ENCODE measurements at regions not wholly inside any gene's neighbourhood (a gene's known extent, or its start where the extent isn't known, plus 50 kb on each side); places are given as distances from the start of the nearest gene placed in this dataset.
"Not testable (repeated sequence)": the region's sequence is repeated elsewhere in the genome, so short reads cannot be mapped to it uniquely, and the experiment has no call there.

DNA sequence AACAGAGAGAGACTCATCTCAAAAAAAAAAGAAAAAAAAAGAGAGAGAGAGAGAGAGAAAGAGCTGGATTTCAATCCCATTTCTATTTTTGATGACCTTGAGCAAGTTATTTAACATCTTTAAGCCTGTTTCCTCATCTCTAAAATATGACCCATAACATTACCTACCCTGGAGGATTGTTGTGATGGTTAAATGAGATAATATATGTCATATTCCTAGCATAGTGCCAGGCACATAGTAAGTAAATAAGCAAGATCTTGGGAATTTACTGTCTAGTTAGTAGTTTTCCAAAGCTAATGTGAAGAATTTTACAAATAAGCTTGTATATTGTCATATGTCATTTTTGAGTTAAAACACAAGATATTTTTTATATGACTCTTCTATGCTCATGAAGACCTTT is 236.5 kb downstream of the PHLDA1 start:
- DNase-seq (ENCODE audit: low read depth), result no peak

DNA sequence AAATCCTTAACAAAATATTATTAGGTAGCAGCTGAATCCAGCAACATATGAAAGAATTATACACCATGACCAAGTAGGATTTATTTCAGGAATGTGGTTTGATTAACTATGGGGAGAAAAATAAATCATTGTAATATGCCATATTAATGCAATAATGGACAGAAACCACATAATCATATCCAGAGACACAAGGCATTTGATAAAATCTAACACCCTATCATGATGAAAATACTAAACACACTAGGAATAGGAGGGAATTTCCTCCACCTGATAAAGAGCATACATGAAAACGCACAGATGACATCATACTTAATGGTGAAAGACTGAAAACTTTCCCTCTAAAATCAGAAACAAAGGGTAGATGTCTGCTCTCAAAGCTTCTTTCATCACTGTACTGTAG is 238.9 kb downstream of the PHLDA1 start:
- DNase-seq (ENCODE audit: low read depth), result no peak

DNA sequence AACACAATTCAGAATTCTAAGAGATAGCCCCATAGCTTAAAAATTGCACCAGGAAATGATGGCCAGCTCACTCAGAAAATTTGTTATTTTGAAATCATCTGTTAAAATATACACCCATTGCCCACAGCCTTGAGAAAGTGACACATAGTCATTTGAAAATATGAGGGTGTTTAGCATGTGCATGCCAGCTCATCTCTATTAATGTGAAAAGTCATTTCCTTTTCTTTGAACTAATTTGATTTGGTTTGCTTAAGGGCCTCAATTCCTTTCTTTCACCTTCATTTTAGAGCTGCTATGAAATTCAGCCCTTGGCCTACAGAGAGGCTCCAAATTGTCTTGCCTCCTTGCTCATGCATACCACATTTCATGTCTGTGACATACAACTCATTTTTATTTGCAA is 241.4 kb downstream of the PHLDA1 start:
- no peak for DNase-seq (ENCODE audit: low read depth)

DNA sequence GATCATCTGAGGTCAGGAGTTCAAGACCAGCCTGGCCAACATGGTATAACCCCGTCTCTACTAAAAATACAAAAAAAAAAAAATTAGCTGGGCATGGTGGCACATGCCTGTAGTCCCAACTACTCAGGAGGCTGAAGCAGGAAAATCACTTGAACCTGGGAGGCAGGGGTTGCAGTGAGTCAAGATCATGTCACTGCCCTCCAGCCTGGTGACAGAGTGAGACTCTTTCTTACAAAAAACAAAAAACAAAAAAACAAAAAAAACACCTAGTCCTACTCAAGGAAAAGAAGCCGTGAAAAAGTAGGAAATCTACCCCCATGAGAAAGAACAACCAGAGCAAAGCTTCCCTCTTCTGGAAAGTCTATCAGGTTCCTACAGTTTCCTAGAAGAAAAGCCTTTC is 244.4 kb downstream of the PHLDA1 start:
- not testable (repeated sequence) for DNase-seq (ENCODE audit: low read depth)

DNA sequence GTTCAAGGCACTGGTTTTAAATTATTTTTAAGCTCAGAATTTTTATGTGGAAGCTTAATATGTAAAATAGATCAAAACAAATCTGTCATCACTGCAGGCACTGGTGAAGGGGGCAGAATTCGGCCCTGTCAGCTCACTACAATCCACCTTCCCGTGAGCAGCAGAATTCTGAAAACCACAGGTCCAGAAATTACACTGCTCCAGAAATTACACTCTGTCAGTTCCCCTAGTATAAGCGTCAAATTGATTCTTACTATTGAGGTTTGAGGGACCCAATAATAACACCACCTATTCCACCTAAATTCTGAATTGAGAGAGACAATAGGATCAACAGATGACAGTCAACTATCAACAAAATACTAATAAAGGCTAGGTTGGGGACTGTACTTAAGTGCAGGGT is 245.5 kb downstream of the PHLDA1 start:
- no peak for DNase-seq (ENCODE audit: low read depth)

DNA sequence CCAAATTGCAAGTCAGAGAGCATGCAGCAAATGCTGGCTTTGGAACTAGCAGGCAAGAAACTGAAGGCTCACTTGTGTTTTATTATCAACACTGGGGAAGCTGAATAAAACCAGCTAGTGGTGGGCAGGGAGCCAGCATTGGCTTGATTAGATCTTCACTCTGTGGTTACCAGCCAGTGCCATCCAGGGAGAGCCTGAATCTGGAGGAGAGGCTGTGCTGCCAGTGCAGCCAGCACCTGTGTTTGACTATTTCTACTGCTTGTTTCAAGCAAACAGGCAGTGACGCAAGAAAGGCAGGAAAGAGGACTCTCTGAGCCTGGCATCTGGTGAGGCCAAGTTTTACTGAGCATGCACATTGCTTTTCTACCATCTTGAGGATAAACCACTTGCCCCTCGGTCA is 247.0 kb downstream of the PHLDA1 start:
- no peak for DNase-seq (ENCODE audit: low read depth)

DNA sequence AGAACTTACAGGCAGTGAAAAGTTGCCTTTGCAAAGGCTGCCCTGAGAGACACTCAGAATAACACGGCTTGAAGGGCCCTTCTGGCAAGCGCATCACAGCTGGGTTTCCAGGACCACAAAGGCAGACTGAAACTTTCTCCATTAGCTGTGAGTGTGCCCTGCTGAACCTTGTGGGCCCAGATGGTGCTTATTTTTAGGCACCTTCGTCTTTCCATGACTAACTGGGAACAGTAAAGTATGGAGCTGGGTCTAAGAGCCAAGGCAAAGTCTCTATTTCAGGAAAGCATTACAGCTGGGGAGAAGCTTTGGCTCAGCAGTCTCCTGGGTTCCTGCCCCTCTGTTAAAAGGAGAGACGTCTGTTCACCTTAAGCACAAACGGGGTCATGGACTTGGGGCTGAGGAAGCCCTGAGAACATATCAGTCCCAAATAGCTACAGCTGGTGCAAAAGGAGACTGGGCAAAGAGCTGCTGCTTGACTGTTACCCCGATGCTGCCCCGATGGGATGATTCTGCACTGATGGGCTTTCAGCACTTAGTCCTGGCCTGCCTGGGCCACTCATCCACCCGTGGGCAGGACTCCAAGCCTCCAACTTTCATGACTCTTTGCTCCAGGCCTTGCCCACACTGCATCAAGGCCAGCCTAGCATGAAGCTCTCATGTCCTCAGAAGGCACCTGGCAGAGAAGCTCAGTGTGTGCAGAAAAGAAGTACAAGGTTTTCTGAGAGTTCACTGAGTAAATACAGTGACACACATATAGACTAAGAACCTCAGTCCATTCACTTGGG is 248.3 kb downstream of the PHLDA1 start:
- DNase-seq (ENCODE audit: low read depth), result no peak

DNA sequence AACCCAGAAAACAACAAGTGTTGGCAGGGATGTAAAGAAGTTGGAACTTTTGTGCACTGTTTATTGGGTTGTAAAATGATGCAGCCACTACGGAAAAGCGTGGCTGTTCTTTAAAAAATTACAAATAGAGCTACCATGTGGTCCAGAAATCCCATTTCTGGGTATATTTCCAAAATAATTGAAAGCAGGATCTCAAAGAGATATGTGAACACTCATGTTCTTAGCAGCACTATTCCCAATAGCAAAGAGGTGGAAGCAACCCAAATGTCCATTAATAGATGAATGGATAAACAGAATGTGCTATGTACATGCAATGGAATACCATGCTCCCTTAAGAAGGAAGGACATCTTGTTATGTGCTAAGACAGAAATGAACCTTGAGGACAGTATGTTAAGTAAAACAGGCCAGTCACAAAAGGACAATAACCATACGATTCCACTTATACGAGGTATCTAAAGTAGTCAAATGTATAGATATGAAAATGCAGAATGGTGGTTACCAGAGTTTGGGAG is 249.5 kb downstream of the PHLDA1 start:
- DNase-seq (ENCODE audit: low read depth), result no peak

DNA sequence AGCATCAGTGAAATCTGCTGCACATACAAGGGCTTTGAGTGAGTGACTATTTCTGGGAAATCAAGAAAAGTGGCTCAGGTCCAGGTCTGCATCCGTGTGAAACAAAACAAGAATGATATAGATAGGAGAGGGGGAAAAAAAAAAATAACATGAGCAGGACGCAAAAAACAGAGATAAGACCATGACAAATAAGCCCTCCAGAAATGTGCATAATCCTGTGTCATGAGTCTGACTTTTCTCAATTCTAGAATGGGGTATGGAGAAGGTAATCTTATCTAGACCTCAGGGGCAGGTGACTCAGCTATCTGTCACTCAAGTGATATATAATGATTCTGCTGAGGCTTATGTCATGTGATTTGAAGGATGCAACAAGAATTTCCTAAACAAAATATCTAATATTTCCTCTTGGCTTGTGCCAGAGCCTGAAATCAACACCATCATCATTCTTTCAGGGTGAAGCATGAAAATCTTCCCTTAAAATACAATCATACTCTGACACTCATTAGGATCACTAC is 250.0 kb downstream of the PHLDA1 start:
- DNase-seq (ENCODE audit: low read depth), result no peak

DNA sequence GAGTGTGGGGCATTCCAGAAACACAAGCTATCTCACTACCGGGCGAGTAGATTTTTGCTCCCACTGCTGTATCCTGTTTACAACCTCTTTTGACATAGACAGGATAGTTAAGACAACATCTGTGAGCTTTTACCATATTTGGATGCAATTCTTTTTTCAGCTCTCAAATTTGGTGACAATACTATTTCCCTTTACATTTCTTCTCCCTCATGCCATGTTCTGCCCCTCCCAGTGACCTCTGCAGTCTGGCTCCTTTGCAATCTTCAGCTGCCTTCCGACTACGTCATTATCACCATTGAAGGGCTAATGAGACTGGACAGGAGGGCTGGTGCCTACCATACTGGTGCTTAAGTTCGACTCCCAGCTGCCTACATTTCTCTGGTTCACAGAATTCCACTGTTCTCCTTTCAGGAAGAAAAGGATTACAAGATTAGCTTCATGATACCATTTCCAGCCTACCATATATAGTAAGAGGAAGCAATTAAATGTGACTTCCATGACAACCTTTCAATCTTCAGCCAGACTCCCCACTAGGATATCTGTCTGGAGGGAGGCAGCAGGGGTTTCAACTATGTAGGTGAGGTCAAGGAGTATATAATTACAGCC is 251.6 kb downstream of the PHLDA1 start:
- no peak for DNase-seq (ENCODE audit: low read depth)

DNA sequence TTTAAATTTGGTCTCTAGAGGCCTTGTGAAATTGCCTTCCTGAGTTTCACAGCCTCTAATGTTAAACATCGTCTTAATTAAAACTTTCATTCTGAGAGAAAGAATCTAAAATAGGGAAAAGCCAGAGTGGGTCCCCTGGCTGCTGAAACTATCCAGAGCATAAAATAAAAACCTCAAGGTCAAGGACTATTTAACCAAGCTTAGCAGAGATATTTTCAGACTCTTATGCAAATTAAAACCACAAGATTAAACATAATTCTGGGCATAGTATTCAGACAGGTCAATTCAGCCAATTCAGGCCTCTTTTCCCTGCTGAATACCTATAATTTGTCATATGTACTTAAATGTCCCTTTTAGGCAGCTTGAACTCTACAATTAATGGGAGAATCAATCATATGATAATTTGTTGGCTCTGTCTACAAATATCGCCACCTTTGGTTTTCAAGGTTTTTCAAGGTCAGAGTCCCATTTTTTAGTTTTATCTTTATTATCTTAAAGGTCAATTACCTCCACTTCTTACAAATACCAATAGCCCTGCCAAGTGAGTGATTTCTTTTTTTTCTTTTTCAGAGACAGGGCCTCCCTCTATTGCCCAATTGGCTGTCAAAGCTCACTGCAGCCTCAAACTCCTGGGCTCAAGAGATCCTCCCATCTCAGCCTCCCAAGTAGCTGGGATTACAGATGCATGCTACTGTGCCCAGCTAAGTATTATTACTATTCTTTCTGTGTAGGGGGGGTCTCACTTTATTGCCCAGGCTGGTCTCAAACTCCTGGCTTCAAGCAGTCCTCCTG is 257.1 kb downstream of the PHLDA1 start:
- no peak for DNase-seq (ENCODE audit: low read depth)

DNA sequence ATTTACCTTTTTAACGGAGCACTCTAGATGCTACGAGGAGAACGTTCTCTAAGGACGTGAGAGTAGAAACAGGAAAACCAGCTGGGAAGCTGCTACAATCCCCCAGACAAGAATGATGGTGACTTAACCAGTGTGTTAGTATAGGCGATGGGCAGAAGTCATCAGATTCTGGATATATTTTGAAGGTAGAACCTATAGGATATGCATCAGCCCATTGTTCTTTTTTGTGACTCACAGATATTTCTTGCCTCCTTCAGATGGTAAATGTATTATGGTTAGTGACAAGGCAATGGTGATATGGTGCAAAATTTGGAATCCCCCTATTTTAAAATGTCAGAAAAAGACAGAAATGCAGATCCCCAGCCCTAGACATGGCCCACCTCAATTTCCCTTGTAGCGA is 258.2 kb downstream of the PHLDA1 start:
- DNase-seq (ENCODE audit: low read depth), result no peak

DNA sequence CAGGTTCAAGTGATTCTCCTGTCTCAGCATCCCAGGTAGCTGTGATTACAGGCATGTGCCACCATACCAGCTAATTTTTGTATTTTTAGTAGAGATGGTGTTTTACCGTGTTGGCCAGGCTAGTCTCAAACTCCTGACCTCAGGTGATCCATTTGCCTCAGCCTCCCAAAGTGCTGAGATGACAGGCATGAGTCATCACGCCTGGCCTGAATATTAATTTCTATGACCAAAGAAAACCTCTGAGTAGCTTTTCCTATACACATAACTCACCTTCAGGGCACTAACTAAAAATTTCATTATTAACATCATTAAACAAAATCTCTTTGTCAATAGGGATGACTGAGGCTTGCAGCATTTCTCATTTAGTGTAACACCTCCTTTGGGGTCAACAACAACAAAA is 259.6 kb upstream of the KRR1 start:
- no peak for DNase-seq (ENCODE audit: low read depth)

DNA sequence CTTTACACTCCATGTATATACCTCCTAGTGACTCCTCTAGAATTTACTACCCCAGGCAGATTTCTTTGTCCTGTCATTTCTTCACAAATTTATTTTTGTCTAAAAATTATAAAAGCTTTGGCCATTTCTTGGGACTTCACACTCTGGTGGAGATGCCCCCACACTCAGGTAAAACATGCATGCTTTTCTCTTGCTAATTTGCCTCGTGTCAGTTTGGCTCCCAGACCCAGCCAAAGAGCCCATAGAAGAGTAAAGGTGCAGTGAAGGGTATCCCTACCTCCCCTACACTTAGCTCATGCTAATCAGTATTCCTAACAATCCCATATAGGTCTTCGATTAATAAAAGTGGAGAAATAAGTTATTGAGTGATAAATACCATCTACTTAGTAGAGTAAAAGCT is 256.5 kb upstream of the KRR1 start:
- no peak for DNase-seq (ENCODE audit: low read depth)

DNA sequence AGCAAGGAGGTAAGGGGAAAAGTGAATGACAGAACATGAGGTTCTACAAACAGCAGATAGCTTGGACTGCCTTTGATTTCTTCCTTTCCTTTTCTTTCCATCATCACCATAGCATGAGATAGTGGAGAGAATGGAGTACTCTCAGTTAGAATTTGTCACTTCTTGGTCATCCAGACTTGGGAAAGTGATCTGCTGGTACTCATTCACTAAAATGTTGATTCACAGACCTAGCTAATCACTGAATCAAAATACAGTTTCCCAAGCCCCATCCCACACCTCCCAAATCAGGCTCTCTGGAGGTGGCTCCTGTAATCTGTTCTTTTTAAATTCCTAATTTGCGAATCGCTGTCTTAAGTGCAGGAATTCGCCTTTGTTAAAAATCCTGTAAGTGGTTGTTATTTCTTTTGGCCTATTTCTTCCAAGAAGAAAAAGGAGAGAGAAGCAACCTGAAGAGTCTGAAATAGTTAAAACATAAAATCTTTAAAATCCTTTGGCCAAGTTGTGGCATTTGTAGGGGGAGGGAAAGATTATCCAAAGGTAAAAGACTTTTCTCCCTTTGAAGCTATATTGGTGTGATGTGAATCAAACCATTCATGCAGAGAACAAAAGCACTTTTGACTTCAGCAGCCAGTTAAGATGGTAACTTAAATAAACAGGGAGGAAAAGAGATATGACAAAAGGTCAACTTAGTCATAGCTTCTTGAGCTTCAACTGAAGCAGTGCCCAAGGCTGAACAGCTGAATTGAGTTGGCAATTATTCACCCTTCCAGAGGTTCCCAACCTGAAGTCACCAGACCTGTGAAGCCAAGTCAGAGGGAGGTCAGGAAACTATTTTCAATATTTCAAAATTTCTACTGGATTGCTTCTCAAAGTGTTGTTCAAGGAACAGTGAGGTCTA is 255.1 kb upstream of the KRR1 start:
- no peak for DNase-seq (ENCODE audit: low read depth)

DNA sequence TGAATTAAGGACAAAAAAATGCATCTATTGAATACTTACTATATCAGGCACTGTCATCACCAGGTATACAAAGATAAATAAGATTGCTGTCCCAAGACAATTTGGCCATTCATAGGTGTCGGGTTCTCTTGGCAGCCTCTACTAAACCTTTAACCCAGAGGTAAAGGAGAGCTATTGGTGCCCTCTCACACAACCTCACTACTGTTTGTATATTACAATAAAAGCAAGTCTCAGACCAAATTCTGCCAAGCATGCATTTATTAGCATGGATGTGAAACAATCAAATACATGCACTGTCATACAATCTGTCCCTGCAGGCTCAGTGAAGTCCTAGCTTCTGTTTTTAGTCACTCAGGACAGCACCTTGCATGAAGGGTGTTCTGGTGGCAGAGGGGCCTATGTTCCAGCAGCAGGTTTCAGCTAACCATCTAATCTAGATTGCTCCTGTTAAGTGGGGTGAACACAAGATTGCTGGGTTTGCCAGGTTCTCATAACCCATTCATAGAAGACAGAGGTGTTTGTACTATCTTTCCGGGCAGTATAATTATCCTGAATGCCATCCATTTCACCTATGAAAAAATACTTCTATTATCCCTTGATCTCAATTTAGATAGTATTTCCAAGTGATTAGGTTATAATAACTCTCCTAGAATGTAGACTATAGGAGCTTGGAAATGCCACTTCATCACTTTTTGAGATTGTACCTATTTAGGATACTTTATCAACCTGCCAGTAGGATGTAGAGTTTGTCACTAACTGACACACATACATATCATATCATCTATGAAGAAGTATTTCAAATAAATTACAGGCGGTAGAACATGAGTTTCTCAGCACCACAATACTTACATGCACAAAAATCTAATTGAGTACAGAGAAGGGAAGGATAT is 254.0 kb upstream of the KRR1 start:
- no peak for DNase-seq (ENCODE audit: low read depth)

DNA sequence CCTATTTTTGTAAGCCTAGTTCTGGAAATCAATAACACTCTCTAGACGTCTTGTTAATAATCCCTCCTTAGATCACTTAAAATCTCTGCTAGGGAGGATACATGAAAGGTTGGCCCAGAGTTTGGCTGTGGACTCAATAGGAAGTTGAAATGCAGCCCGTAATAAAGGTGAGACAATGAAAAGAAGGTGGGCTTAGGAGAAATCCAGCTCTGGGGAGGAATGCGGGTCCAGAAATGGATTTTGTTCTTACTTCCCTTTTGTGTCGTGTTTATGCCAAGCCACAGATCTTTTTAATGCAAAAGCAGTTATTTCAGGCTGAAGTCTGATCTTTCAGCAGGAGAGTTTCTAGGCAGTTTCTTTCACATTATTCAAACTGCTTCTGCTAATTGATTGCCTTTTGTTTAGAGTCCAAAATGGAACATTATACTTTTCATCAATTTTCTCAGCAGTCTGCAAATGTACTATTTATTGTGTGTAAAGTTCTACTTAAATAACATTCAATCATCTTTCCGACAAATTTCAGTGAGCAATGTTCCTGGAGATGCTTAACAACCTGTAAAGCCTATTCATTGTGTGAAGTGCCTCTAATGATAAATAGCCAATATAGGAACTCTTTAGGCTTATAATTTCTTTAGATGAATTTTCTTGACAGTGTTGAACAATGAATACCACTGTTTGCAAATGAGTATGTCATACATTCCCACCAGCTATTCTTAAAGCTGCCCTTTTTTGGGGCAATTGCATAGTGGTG is 252.9 kb upstream of the KRR1 start:
- DNase-seq (ENCODE audit: low read depth), result no peak

DNA sequence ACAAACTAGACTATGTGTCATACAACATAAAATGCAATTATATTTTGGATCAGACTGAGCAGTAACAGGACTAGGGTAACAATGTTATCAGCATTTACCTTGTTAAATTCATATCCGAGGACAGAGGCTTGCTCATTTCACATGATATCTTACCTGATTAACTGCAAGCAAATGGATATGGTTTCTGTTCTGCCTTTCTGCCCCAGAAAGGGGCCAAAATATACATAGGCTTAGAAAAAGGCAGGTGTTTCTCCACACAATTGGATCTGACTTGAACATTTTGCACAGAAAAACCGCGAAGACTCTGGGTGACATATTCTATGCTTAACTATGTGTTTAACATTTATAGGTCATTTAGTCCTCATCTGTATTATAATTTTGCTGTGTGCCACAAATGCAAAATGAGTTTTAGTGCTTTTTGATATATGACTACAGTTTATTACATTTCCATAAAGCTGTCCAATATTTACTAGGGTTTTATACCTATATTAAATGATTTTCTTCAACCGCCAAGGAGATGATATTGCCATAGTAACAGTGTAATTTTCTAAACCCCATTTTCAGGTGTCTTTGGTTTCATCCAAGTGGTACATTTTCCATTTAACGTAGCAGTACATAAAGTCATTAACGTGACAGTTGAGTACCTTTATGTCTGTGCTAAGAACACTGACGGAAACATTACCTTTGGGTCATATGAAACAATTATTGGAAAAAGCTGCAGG is 249.3 kb upstream of the KRR1 start:
- DNase-seq (ENCODE audit: low read depth), result no peak

DNA sequence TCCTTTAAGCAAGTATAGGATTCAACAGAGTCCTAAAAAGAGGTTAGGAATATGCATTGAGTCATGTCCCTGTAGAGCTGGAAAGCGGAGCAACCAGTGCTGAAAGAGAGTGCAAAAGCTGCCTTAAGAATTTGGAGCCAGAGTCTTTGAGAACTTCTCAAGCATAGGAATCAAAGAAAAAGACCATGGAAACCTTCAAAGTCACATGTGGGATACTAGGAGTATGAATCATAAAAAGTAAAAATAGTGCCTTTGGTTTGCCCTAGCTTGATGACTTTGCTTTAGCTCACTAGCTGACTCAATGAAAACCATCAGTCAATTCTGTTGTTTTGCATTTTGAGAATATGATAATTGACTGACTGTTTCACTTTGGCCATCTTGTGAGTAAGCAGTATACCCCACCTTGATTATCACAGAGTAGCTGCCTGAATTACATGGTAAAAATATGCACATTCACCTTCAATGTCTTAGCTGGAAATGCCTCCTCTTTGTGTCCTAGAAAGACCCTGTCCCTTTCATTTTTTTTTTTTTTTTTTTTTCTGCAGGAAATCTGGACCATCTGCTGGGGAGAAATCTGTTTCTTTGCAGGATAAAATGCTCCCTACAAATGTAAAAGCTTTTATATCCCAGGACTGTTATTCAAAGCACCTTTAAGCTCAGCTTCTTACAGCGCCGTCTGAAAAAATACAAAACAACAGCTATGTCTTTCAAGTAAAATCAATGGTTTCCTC is 248.6 kb upstream of the KRR1 start:
- no peak for DNase-seq (ENCODE audit: low read depth)

All from stimulated activated CD4-positive, alpha-beta T cell treated with anti-CD3 and anti-CD28 coated beads, Interleukin-2, amount 100 ng/mL, for 4 hours (primary cell).